GM12873 (cell line): ENCODE measurements at regions not wholly inside any gene's neighbourhood (a gene's known extent, or its start where the extent isn't known, plus 50 kb on each side); places are given as distances from the start of the nearest gene placed in this dataset.

Experiments used
- TF ChIP-seq, protein P1 (sequence below): IDR thresholded peaks from 2 replicates; pipeline ENCODE4 v1.5.1; 2012; ENCODE audit warnings: low read depth, mild to moderate bottlenecking, moderate library complexity, low read length, control low read depth; ENCODE audit not compliant: insufficient read depth; ENCODE audit errors: missing control alignments

DNA sequence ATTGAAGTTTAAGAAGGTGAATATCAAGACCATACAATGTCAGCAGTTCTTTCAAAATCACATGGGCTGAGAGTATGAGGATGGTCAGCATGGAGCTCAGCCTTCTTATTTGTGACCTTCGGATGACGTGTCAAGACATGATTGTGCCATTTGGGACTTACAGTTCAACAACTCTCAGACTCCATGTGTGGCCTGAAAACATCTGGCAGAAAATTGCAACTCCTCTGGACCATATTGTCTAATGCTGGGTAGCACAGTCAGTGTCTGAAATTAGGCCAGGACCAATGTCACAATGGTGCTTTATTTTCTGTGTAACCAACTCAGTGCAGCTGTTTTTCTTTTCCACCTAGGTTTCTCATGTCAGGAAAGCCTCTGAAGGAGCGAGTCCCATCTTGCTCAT lies 483.5 kb upstream of the PKN2 start:
- TF ChIP-seq, protein P1, sequence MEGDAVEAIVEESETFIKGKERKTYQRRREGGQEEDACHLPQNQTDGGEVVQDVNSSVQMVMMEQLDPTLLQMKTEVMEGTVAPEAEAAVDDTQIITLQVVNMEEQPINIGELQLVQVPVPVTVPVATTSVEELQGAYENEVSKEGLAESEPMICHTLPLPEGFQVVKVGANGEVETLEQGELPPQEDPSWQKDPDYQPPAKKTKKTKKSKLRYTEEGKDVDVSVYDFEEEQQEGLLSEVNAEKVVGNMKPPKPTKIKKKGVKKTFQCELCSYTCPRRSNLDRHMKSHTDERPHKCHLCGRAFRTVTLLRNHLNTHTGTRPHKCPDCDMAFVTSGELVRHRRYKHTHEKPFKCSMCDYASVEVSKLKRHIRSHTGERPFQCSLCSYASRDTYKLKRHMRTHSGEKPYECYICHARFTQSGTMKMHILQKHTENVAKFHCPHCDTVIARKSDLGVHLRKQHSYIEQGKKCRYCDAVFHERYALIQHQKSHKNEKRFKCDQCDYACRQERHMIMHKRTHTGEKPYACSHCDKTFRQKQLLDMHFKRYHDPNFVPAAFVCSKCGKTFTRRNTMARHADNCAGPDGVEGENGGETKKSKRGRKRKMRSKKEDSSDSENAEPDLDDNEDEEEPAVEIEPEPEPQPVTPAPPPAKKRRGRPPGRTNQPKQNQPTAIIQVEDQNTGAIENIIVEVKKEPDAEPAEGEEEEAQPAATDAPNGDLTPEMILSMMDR, result no peak

DNA sequence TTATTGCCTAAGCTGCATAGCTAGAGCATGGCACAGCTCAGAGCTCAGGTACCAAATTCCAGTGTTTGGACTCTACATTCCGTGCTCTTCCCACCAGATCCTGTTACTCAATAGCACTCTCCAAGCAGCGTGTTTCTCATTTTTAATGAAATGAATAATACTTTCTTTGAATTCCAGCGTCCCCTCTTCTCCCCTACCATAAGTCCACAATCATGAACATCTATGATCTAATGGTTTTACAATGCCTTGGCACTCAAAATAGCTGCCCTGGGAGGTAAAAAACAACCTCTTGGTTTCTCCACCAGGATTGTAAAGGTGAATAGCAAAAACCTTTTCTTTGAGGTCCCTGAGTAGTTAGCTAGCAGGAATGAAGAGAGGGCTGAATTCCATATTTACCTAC lies 480.0 kb upstream of the PKN2 start:
- TF ChIP-seq, protein P1, result no peak

DNA sequence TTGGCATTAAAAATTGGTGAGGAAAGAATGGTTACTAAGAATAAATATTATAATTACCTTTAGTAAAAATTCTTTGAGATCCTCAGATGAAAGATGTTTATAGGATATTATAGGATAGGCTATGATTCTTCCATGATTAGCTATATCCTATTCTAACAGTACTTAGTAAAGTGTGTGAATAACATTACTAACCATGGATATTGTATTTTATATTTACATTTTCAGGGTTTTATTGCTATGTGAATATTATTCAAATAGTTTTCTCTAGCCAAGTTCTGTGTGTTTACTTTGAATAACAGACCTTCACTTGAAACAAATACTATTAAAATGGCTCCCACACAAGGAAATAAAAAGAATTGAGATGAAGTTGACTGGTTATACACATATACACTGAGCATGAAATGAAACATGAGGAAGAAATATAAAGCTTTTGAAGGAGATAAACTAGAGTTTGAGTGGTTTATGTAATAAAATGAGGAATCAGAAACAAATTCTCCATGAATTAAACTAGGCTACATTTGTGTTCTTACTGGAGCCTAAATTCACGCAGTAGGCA lies 479.4 kb upstream of the PKN2 start:
- TF ChIP-seq, protein P1, result no peak

DNA sequence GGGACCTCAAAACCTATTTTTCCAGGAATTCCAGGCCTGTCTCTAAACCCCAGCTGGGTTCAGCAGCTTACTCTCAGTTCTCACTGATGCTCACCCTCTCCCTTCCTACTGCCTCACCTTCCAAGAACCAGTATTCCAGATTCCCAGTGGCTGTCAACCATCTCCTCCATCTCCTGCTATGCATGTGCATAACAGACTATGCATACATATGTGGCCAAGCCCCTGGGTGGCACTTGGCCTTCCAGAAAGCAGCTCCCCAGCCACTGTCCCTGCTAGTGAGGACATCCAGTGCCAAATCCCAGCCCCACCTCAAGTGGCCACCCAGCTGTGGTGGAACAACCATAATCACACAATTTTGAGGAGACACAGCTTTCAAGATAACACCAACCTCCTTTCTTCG lies 475.7 kb upstream of the PKN2 start:
- TF ChIP-seq, protein P1, result no peak

DNA sequence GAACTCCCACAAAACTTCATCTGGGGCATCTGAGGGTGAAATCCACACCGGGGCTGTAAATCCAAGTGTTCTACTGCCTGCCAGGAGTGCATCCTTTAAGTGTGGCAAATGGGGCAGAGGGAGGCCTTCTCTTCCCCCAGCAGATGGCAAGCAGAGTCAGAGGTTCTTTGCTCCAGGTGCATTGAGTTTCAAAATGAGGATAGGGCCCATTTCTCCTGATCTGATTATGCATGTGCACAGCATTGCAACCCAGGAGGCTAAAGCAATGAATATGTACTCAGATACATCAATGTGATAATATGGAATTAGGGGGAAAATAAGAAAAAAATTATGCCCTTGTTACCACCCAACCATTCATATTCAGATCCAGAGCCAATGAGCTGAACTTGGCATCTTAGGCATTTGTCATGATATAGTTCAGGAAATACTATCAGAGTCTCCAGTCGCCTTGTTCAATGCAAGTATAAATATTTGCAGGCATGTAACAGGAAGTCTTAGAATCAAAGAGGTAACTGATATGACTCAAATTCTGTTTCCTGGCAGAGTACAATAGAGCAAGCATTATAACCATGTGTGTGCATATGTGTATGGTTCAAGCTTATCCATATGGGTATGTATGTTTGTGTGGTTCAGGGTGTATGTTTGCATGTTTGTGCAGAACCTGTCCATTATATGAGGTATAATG lies 473.8 kb upstream of the PKN2 start:
- TF ChIP-seq, protein P1, result no peak

DNA sequence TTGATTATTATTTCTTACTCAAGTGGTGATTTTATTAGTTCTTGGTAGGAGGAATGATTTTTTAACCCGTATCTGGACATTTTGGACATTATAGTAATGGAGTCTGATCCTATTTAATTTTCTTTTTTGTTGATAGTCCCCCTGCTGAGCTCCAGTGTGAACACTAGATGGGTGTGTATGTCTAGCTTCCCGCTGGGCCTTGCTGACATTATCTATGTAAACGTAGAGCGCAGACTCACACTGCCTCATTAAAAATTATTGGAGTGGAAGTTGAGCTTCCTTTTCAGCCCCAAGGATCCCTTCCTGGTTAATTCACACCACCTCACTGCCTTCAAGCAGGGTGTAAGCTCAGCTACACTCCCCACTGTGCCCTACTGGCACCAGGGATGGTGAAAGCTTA lies 467.6 kb upstream of the PKN2 start:
- TF ChIP-seq, protein P1, result no peak

DNA sequence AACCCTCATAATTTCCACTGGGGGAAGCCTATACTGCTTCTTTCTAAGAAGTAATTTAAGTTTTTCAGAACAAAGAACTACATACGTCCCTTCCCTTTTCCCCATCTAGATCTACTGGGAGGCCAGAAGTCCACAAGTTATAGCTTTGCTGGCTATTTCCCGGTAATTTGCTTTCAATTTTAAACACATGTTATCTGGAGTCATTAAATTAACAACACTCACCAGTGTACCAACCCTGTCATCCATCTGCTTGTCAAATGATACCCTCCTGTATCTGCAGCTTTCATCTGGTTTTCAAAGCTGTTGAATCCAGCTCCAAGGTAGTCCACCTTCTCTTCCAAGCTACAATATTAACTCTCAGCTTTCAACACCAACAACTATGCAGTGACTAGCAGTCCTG lies 466.7 kb upstream of the PKN2 start:
- TF ChIP-seq, protein P1, result no peak

DNA sequence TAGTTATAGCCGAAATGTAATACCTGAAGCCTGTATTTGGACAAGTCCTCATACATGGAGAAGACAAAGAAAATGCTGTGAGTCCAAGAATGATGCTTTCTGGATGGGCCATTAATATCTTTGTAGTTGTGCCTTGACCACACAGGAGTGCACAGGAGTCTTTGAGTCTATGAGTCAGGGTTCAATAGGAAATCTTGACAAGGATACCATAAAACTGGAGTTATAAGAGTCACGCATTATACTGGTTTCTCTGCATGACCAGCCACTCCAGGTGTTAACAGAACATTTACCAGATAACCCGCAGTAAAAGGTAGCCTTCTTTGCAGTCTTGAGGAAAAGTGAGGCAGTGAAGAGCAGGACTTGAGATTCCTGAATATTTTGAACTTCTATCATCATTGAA lies 464.6 kb upstream of the PKN2 start:
- TF ChIP-seq, protein P1, result no peak
